GM21526 (cell line): ENCODE measurements at regions not wholly inside any gene's neighbourhood (a gene's known extent, or its start where the extent isn't known, plus 50 kb on each side); places are given as distances from the start of the nearest gene placed in this dataset.
"Not testable (repeated sequence)": the region's sequence is repeated elsewhere in the genome, so short reads cannot be mapped to it uniquely, and the experiment has no call there.

ENCODE experiments used
- ATAC-seq: cut with Tn5 transposase; IDR thresholded peaks from one replicate; pipeline ENCODE4 v1.9.1; 2021; ENCODE audit warnings: moderate library complexity; ENCODE audit not compliant: unreplicated experiment, low FRiP score

- no peak for ATAC-seq
These were observed 135.4 kb downstream of the HMHB1 start for GRCh38 chr5:143947313-143947712.

GRCh38 chr5:143952809-143953208, 140.8 kb downstream of the HMHB1 start:
- ATAC-seq, result no peak

- no peak for ATAC-seq
These were observed 141.9 kb downstream of the HMHB1 start for GRCh38 chr5:143953851-143954250.

- no peak for ATAC-seq
These were observed 143.2 kb downstream of the HMHB1 start for GRCh38 chr5:143955141-143955540.

GRCh38 chr5:143957455-143957854, 145.5 kb downstream of the HMHB1 start:
- no peak for ATAC-seq

- no peak for ATAC-seq
These were observed 150.2 kb downstream of the HMHB1 start for GRCh38 chr5:143962201-143962600.

GRCh38 chr5:143964919-143965318, 153.0 kb downstream of the HMHB1 start:
- no peak for ATAC-seq

GRCh38 chr5:143966280-143966679, 154.3 kb downstream of the HMHB1 start:
- ATAC-seq, result no peak

GRCh38 chr5:143968071-143968878, 156.3 kb downstream of the HMHB1 start:
- no peak for ATAC-seq

GRCh38 chr5:143970159-143970558, 158.2 kb downstream of the HMHB1 start:
- ATAC-seq, result no peak

- no peak for ATAC-seq
These were observed 160.1 kb downstream of the HMHB1 start for GRCh38 chr5:143972068-143972467.

GRCh38 chr5:143976055-143976454, 164.1 kb downstream of the HMHB1 start:
- no peak for ATAC-seq

GRCh38 chr5:143977891-143978461, 166.0 kb downstream of the HMHB1 start:
- ATAC-seq, result no peak

GRCh38 chr5:143979044-143979690, 167.2 kb downstream of the HMHB1 start:
- ATAC-seq, result no peak

- no peak for ATAC-seq
These were observed 168.5 kb downstream of the HMHB1 start for GRCh38 chr5:143980506-143980905.

- not testable (repeated sequence) for ATAC-seq
These were observed 171.0 kb downstream of the HMHB1 start for GRCh38 chr5:143982957-143983356.

GRCh38 chr5:143985832-143986515, 174.0 kb downstream of the HMHB1 start:
- ATAC-seq, result no peak

GRCh38 chr5:143986516-143987212, 174.7 kb downstream of the HMHB1 start:
- no peak for ATAC-seq

- no peak for ATAC-seq
These were observed 175.3 kb downstream of the HMHB1 start for GRCh38 chr5:143987264-143987663.

GRCh38 chr5:143987751-143988560, 176.0 kb downstream of the HMHB1 start:
- no peak for ATAC-seq
